ENCODE measurements at regions not wholly inside any gene's neighbourhood (a gene's known extent, or its start where the extent isn't known, plus 50 kb on each side); places are given as distances from the start of the nearest gene placed in this dataset.

DNA sequence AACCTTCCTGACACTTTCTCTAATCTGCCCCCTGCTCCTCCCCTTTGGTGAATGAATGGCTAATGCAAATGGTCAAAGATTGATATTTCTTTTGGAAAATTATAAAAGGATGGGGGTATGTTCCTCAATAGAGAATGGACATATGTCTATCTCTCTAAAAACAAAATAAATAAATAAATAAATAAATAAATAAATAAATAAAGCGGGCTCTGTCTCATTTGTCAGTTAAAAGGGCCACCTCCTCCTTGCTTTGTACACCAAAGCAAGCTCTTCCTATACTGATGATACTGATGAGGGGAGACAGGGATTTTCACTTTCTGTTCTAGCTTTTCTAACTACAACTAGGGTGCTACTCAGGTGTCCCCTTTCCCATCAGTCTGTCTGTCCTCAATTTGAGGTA is 135.5 kb upstream of the SPACA1 start:
- TF ChIP-seq CTCF (IDR thresholded peaks at IDR 0.05; ENCODE audit: low read depth, low read length): no peak
- no peak overlapping the region for H3K4me3 ChIP-seq (ENCODE audit: low read depth, low read length)

- TF ChIP-seq CTCF (IDR thresholded peaks at IDR 0.05; ENCODE audit: low read depth, low read length): no peak
- H3K4me3 ChIP-seq (ENCODE audit: low read depth, low read length): no peak overlapping the region
These were observed 137.8 kb upstream of the SPACA1 start for GRCh38 chr6:87909849-87910248.

DNA sequence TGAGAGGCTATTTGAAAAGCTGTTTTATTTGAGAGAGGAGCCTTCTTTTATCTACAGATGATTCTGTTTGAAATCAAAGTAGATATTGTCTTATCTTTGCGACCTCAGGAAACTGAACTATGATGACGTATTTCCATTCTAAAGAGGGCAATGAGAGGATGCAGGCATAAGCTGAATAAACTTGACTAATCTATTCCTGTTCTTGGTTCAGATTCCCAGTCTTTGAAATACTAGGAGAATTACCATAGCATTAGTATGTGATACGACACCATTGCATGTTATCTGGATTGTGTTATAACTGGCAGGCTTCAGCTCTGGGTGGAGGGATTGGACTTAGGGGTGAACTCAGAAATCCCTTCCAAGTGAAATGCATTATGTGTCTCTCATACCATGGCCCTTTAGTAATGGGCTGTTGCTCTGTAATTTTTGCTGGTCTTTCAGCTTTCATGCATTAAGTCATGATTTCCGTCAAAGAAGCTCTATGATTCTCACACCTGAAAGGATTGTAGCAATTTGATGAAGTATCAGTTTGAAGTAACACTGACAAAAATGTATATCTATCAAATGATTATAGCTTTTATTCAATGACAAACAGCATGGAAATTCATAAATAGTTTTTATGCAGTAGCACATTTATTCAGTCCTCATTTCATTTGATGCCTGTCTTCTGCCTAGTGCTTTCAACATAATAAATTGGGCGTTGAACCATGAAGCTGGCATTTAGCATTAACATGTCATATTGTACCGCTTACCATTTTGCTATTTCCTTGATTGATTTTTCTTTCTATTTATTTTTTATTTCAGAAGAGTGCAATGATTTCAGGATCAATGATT is 138.4 kb upstream of the SPACA1 start:
- no peak for TF ChIP-seq CTCF (IDR thresholded peaks at IDR 0.05; ENCODE audit: low read depth, low read length)

GRCh38 chr6:87907521-87907920 is 140.1 kb upstream of the SPACA1 start:
- H3K4me3 ChIP-seq (ENCODE audit: low read depth, low read length): no peak overlapping the region
- TF ChIP-seq CTCF (IDR thresholded peaks at IDR 0.05; ENCODE audit: low read depth, low read length): no peak

More for the DNA sequence above, 138.4 kb upstream of the SPACA1 start:
- H3K4me3 ChIP-seq (ENCODE audit: low read depth, low read length): no peak overlapping the region

DNA sequence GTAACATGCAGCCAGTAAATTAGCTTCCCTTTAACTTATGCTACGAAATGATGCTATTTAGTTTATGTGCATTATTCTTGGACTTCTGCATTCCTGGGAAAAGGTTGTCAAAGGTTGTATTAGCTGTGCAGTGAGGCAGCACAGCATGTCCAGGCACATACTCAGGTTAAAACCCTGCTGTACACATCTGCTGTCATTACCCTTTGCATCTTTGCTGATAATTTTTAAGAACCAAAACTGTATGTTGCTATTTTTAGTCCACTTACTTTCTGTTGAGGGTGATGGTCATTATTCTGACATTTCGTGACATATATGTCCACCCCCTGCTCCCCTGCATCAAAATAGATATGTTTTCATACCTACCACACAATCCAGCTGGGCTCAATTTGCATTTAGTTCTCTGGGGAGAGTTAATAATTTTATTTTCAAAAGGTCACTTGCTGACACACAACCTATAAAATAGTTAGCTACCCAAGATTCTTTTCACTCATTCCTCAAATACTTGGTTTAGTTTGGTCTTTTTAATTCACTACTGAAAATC is 142.5 kb upstream of the SPACA1 start:
- no peak for TF ChIP-seq CTCF (IDR thresholded peaks at IDR 0.05; ENCODE audit: low read depth, low read length)

DNA sequence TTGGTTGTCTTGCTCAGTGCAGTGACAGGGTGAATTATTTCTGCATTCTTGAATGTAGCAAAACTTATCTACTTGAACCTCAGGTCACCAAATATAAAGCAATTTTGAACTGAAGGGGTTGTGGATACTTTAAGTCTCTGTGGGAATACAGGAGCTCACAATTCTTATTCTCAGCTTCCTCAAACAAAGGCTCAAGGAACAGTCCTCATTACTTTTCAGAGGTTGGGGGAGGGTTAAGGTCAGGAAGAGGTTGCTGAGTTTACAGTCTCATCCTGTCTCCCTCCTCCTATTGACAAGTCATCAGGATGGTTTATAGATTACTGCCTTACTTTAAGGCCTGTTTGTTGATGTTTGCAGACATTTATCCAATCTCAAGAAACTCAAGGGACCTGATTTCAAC is 143.6 kb upstream of the SPACA1 start:
- no peak for TF ChIP-seq CTCF (IDR thresholded peaks at IDR 0.05; ENCODE audit: low read depth, low read length)
- H3K4me3 ChIP-seq (ENCODE audit: low read depth, low read length): no peak overlapping the region

More for the DNA sequence above, 142.5 kb upstream of the SPACA1 start:
- H3K4me3 ChIP-seq (ENCODE audit: low read depth, low read length): no peak overlapping the region

GRCh38 chr6:87903323-87903722 is 144.3 kb upstream of the SPACA1 start:
- TF ChIP-seq CTCF (IDR thresholded peaks at IDR 0.05; ENCODE audit: low read depth, low read length): no peak
- no peak overlapping the region for H3K4me3 ChIP-seq (ENCODE audit: low read depth, low read length)

Data from WI38 (cell line).